GM12878 (cell line): ENCODE measurements at regions not wholly inside any gene's neighbourhood (a gene's known extent, or its start where the extent isn't known, plus 50 kb on each side); places are given as distances from the start of the nearest gene placed in this dataset.

Experiments
- JUNB ChIP-seq: IDR thresholded peaks from 2 replicates; pipeline ENCODE4 v1.6.1; 2016; ENCODE audit warnings: antibody characterized with exemption, mild to moderate bottlenecking
- NR2C2 ChIP-seq: IDR thresholded peaks from 2 replicates; pipeline ENCODE4 v1.6.1; 2011; ENCODE audit warnings: borderline replicate concordance, low read depth; ENCODE audit not compliant: control insufficient read depth, insufficient read length
- PAX8 ChIP-seq: fragments of 450-650 bp; IDR thresholded peaks from 2 replicates; pipeline ENCODE4 v1.6.1; 2017; ENCODE audit warnings: mild to moderate bottlenecking, moderate library complexity
- POLR2AphosphoS5 ChIP-seq: IDR thresholded peaks from 2 replicates; pipeline ENCODE4 v1.6.1; 2011; ENCODE audit warnings: mild to moderate bottlenecking, low read length, inconsistent platforms
- RAD21 ChIP-seq: IDR thresholded peaks from 2 replicates; pipeline ENCODE4 v1.6.1; 2011; ENCODE audit warnings: mild to moderate bottlenecking, low read depth, low read length, moderate library complexity; ENCODE audit not compliant: insufficient read depth
- TCF7 ChIP-seq: IDR thresholded peaks from 2 replicates; pipeline ENCODE4 v1.6.1; 2014; ENCODE audit warnings: antibody characterized with exemption, borderline replicate concordance
- TF ChIP-seq, protein P1 (sequence below): fragments of 150-350 bp; IDR thresholded peaks from 2 replicates; pipeline ENCODE4 v1.6.1; 2016; ENCODE audit warnings: low read depth, low read length

DNA sequence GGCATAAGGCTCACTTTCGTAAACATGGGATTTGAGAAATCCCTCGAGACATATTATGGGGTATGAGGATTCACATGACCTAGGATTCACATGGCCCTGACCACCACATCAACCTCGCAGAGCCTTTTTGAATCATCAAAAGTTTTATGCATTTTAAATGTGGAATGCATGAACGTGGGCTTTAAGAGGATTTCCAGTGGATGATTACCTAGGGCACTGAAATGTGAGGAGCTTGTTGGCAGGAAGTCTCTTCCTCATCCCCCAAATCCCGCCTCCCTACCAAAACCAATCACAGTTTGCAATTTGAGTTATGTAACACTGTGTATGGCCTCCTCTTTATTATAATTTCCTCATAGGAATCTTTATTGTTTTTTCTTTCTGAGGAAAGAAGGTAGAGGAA is 659.6 kb upstream of the TBX3 start:
- no peak for TF ChIP-seq JUNB
- no peak for TF ChIP-seq PAX8
- TF ChIP-seq NR2C2 = no peak
- TF ChIP-seq RAD21 = no peak
- TF ChIP-seq, protein P1, sequence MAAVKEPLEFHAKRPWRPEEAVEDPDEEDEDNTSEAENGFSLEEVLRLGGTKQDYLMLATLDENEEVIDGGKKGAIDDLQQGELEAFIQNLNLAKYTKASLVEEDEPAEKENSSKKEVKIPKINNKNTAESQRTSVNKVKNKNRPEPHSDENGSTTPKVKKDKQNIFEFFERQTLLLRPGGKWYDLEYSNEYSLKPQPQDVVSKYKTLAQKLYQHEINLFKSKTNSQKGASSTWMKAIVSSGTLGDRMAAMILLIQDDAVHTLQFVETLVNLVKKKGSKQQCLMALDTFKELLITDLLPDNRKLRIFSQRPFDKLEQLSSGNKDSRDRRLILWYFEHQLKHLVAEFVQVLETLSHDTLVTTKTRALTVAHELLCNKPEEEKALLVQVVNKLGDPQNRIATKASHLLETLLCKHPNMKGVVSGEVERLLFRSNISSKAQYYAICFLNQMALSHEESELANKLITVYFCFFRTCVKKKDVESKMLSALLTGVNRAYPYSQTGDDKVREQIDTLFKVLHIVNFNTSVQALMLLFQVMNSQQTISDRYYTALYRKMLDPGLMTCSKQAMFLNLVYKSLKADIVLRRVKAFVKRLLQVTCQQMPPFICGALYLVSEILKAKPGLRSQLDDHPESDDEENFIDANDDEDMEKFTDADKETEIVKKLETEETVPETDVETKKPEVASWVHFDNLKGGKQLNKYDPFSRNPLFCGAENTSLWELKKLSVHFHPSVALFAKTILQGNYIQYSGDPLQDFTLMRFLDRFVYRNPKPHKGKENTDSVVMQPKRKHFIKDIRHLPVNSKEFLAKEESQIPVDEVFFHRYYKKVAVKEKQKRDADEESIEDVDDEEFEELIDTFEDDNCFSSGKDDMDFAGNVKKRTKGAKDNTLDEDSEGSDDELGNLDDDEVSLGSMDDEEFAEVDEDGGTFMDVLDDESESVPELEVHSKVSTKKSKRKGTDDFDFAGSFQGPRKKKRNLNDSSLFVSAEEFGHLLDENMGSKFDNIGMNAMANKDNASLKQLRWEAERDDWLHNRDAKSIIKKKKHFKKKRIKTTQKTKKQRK = no peak
- no peak for TF ChIP-seq TCF7
- TF ChIP-seq POLR2AphosphoS5 = no peak
